NCI-H187 treated with DMSO at 0.1 percent for 48 hours (cell line): ENCODE measurements at regions not wholly inside any gene's neighbourhood (a gene's known extent, or its start where the extent isn't known, plus 50 kb on each side); places are given as distances from the start of the nearest gene placed in this dataset.

Source experiments
- DNase-seq: peaks from one replicate; lab custom pipeline; 2025; lab: John Stamatoyannopoulos, UW

DNA sequence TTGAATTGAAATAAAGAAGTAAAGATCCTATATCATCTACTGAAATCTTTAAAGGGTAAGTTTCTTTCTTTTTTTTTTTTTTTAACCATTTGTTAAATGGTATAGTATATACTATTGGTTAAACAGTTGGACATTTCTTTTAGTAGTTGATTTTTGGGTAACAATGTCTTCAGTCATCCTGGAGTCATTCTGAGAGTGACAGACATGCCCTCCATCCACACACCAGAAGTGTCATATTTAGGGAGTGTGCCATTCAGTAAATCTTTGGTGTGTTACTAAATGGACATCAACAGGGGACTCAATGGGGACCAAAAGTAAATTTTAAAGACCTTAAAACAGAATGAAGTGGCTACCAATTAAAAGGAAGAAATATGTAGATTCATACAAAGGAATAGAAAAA lies 50.8 kb upstream of the SLC39A10 start:
- no peak for DNase-seq

DNA sequence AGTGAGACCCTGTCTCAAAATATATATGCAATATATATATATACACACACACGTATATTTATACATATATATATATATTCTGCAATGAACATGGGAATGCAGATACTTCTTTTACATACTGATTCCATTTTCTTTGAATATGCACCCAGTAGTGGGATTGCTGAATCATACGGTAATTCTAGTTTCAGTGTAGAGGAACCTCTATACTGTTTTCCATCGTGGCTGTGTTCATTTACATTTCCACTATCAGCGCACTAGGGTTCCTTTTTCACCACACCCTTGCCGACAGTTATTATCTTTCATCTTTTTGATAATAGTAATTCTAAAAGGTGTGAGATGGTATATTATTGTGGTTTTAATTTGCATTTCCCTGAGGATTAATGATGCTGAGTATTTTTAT lies 52.3 kb upstream of the SLC39A10 start:
- DNase-seq = no peak

DNA sequence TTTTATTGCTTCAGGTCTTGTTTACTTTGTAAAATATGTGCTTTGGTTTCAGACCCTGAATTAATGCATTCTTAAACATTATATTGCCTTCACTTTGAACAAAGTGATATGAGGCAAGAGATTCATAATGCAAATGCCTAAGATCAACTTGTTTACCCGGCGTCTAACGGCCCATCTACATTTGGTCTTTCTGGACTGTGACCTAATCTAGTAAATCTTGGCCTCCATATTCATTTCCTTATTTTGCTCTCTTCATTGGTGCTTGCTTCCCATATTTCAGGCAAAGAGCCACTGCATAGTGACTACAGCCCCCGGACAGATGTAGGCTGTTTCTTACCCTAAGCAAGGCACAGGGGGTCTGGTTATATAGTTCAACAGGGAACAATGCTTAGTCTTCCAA lies 53.0 kb upstream of the SLC39A10 start:
- DNase-seq = no peak

DNA sequence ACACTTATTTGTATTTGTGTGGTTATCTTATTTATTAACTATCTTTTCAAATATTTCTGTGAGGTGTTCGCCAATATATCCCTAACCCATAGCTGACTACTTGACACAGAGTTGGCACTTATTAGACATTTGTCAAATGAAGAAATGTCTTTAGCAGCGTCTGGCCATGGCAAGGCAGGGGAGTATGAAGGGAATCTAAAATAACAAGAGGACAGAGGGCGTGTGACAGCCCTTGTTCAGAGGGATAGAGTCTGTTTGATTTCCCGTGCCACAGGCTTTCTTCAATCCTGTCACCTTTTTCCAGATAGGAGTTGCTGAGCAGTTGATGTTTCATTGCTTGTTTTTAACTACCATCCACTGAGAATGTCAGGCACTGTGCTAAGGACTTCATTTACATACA lies 53.6 kb upstream of the SLC39A10 start:
- no peak for DNase-seq

DNA sequence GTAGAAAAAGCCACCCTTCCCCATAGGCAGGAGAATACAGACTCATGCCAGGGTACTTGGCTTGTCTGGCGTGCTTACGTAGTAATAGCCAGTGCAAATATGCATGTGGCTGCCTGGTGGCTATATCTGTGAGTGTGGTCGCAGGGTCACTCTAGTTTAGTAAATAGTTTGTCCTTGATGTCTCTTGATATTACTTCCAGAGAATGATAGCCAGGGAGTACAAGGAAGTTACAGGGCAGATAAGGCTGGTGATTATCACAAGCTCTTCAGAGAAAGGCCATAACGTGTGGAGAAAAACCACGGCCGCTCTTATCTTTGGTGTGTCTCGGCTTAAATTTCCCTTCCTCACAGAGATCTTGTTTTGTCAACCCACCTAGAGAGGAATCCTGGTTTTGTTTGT lies 54.3 kb upstream of the SLC39A10 start:
- no peak for DNase-seq

DNA sequence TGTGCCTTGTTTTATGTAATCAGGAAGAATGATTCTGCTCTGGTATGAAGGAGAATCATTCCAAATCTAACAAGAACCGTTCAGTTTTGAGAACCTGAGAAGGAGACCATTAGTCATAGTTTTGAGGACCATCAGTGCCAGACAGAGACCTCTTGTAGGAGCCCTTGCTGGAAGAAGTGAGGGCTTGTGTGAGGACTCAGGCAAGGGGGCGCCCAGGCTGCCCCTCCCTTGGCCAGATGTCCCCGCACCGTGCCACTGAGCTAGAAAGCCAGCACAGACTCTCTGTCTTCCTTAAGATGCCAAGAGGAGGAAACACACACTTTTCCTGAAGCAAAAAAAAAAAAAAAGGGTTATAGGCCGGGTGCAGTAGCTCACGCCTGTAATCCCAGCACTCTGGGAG lies 55.7 kb upstream of the SLC39A10 start:
- no peak for DNase-seq

DNA sequence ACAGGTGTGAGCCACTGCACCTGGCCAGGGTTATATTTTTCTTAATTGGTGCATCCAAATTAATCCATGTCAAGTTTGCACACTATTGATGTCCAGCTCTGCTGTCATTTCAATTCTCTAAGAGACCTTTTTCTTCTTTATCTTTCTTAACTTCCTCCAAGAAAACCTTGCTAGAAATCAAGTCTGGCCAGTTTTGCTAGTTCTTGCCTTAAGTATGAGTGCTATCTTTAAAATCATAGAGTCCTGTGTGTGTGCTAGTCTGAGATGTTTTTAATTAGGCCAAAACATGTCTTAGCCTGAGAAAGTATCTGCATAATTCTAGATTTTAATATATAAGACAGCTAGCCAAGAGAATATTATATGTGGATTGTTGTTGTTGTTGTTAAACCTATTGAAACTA lies 56.2 kb upstream of the SLC39A10 start:
- DNase-seq = no peak

DNA sequence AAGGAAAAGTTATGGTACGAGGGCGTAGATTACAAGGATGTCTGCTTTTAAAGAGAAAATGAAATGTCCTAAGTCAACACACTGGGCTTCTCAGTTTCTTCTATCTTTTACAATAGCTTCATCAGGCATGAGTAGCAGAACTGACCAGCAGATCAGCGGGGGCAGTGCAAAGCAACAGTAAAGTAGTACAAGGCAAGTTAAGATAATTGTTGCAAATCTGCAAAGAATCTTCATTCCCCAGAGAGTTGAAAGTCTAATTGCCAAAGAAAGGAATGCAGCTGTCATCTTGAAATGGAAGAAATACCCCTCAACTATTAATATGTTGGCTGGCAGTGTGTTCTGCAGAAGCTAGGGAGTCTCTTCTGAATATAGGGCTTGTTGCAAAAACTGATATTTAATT lies 60.2 kb upstream of the SLC39A10 start:
- no peak for DNase-seq

DNA sequence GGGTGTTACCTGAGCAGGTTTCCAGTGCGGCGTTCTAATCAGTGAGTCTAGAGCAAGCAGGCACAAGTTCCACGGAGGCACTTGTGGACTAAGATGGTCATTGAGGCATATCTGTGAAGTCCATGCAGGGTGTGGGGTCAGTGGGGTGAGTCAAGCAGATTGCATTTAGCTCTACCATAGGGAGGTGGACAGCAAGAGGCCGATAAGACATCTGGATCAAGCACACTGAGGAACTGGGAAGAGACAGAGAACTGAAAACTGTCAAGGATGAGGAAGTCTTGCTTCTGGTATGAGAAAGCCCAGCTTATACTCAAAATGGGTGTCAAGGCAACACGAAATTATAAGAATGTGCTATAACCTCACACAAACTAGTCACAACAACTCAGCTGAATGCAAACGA lies 61.2 kb upstream of the SLC39A10 start:
- DNase-seq = no peak

DNA sequence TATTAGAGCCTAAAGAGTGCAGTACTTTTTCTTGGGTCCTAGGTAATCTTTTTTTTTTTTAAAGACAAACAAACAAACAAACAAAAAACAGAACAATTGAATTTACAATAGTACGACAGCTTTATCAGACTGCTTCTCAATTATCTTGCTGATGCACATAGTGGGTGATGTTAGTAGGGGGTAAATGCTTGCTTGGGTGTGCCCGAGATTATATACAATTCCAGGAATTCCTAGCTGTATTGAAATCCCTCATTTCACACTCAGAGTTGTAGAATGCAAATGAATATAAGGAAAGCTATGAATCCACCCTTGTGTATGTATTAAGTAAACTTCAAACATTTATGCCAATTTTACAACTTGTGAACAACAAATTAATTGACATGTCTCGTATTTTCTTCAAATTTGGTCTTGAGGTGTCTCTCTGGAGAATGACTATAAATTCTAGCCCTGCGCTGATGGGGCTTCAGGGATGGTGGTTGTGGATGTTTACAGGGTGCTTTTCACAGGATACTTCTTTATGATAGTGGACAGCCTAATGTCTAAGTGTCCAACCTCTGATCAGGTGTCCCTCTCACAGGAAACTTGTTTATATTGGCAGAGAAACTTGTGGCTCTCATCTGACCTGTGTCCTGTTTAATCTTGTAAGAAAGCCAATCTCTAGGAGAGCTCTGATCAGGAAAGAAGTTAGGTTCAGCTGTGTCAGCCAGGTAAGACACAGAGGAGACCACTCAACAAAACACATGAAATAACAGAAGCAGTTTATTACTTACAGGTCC lies 61.9 kb upstream of the SLC39A10 start:
- no peak for DNase-seq

DNA sequence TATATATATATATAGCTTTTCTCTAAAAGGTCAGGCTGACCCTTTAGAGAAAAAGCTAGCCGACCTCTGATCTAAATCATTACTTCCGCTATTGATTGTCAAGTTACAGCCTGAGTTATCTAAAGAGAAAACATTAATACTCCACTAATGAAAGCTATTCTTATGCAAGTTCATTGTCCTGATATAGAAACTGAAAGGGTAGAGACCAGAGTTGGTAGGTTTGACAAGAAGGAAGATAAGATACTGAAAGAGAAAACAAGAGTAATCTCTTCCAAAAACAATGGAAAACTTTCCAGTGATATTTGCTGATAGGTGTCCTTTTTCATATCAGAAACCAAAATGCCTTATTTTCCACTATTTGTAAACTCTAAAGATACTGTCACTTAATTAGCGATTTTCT lies 62.8 kb upstream of the SLC39A10 start:
- no peak for DNase-seq

DNA sequence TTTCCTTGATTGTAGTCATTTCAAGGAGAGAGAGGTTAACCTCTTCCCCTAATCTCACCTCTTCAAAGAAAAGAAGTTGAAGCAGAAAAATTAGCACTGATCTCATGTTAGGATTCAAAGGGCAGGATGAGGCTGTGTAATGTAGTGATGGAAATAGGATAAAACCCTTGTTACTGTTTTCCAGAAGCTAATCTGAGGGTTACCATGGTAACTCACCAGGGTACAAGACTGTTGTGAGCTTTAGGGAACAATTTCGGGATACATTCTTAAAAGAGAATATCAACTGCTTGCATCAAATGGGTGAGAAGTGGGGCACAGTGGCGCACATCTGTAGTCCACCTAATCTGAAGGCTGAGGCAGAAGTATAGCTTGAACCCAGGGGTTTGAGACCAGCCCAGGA lies 64.9 kb upstream of the SLC39A10 start:
- DNase-seq = no peak

DNA sequence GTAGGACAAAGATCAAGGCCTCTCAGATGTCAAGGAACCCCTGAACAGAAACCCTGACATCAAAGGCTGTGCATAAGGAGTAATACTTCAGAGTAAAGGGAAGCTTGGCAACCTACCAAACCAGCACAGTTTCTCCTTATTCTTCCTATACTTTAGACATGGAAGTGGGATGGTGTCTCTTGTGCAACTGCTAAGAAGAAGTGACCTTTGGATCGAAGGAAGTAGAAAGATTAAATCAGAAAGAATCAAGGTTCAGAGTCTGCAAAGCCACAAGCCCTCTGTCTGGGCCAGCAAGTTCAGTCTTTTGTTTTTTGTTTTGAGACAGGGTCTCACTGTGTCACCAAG lies 66.2 kb upstream of the SLC39A10 start:
- no peak for DNase-seq

DNA sequence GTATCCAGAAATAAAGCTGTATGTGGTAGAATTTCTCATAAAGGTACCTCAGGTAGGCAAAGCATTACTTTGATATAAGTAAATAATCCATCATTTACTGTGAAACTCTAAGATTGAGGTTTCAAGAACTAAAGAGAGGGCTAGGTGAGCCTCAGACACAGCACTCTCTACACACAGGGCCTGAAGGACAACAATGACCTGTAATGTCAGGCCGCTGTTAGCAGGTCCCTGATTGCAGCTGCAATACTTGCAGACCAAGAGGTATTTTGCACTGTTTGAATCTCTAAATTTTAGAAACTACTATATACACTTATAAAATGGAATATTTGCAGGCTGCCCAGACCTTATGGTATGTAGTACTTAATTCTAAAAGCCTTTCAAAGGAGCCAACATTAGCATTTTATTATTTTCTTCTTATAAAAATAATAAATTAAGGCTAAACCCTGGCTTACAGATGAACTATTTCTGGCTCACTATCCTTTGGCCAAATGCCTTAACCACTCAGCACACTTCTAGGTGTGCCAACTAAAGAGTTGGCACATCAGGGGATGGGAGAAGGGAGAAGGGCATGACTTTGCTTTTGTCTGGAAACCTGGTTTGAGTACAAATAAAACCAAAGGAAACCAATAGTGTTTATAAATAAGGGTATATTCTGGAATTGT lies 66.7 kb upstream of the SLC39A10 start:
- DNase-seq = no peak

DNA sequence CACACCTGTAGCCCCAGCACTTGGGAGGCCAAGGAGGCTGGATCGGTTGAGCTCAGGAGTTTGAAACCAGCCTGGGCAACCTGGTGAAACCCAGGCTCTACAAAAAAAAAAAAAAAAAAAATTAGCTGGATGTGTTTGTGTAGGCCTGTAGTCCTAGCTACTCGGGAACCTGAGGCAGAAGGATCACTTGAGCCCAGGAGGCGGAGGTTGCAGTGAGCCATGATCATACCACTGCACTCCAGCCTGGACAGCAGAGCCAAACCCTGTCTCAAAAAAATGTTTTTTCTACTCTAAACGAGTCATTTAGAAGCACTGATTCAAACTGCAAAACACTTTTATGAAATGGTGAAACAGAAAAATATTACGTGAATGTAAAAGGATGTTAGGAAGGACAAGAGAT lies 69.1 kb upstream of the SLC39A10 start:
- no peak for DNase-seq

DNA sequence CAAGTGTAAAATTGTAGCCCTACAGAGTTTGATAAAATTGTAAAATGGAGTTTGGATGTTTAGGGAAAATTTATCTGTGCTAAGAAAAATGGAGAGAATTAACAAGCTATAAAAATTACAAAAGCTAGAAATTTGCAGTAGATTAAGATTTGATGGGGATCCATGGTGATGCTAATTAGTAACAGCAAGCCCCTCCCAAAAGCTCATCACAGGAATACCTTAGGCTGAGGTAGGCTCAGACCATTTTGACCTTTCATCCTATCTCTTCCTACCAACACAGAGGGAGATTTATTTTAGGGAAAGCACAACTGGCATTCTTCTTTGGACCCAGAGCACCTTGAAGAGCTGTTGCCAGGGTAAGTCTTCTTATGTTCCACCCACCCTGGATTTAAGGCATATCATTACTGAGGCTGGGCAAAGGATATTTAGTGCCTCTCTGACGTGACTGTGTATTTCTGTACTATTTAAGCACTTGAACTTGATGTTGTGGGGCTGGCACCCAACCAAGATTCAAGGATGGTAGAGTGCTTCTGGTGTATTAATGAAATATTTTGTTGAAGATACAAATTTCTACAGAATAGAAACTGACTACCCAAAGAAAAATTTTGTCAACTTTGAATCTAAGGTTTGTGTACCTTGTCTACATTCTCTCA lies 70.8 kb upstream of the SLC39A10 start:
- no peak for DNase-seq

DNA sequence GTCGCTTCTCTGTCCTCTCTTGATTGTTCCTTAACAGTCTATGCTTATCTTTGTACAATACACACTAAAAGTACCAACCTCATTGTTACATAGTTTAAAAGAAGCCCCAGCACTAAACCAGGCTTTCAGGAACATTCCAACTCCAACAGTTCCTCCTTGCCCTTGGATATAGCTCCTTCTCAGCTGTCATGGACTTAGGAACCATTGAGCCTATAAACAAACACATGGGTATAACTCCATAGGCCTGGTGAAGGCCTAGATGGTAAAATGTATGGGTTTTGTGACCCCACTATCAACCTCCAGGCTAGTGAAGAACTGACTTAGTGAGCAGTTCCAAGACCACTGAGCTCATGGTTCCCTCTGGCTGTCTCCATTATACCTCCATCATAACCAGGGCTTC lies 74.8 kb upstream of the SLC39A10 start:
- no peak for DNase-seq

DNA sequence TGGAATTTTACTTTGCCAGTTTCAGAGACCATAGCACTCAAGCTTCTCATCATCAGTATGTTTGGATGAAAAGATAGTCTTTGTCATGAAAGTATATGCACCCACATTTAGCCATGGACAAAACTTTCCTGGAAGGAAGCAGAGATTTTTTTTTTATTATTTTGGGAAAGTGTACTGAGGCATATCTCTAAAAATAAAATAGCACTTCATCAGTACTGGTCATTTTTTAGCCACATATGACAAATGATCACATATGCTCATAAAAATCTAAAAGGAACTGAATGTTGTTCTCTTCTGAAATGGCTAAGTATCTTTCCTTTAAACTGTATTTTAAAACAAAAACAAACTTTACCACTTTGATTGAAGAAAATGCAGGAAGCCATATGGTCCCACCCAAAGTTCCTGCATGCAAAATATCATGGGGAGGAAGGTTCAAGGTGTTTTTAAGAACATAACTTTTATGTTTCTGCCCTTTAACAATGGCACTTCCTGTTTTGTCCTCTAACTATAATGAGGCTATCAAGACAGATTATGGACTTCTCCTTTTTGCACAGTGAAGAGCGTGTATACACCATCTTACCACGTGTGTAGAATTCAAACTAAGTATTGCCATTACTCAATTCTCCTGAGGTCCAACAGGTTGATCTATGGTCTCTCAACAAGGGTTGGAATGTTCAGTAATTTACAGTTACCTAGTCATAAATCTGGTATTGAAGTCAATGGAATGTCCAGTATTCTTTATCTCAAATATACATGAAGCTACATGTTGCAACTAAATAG lies 77.1 kb upstream of the SLC39A10 start:
- DNase-seq = no peak

DNA sequence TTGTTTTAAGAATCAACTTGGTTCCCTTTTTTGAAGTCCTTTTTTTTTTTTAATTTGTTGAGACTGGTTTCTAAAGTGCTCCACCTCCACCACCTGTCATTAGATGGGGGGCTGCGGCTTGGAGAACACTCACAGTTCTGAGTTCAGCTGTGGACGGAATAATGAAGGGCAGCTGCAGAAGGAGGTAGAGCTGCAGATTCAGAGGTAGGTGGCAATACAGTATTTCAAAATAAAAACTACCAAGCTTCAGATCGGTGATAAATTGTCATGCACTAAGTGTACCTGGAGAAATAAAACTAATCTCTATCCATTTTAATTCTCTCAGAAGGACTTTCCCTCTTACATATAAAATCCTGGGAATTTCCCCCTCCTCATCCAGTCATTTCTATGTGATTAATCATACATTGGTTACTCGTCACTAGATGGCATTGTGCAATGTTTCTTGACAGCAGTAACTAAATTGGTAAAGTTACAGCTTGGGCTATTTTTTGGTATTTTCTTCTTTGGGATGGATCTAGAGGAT lies 81.1 kb upstream of the SLC39A10 start:
- DNase-seq = no peak

DNA sequence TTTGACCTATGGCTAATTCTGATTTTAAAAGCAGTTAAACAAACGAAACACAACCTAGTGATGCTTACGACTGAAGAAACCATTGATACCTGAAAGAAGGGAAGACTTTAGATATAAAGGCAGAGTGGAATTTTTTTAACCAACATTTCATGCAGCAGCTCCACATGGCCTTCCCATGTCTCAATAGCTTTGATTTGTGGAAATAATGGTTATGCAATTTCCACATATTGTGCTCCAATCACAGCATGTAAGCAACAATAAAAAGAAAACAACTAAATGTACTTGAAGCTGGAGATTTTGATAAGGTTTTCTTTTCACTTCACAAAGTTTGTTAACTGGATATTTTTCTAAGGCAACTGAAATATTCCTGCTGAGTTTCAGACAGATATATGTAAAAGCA lies 82.0 kb upstream of the SLC39A10 start:
- no peak for DNase-seq

DNA sequence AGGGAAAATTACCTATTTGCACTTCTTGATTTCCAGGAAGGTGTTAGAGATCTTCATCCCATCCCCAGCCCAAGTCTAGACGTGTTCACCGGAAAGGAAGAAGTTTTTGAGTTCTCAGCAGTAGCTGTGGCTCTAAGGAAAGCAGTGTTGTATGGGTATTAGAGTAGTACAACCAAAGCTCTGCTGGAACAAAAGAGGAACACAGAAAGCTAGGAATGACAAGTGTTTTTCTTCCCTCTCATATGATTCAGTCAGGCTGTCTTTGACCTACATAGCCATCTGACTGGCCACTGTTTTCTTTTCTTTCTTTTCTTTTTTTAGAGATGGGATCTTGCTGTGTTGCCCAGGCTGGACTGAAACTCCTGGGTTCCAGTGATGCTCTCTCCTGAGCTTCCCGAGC lies 82.7 kb upstream of the SLC39A10 start:
- DNase-seq = no peak

DNA sequence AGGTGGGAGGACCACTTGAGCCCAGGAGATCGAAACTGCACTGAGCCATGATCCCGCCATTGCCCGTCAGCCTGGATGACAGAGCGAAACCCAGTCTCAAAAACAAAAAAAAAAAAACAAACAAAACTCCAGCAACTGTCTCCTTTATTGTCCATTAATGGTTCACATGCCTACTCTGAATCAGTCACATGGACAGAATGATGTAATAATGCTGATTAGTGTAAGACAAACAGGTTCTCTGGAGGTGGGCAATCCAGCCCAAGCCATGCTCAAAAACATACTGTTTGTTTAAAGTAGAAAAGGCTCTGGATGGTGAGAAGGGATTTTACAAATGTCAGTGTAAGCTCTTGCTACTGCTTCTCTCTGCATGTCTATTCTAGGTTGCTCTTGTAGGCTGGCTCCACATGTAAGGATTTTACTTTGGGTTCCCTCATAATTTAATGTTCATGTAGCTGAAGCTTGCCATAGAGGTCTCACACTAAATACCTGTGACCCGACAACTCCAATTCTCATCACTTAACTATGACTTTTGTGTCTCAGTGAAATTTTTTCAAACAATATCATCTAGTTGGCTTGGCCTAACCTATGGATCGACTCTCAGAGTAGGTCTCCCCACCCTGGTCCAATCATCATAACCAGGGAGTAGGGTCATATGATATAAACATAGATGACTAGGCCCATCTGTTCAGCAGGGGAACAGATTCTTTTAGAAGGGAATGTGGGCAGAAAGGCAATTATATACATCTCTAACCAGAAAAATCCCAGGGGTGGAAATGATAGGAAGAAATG lies 83.9 kb upstream of the SLC39A10 start:
- no peak for DNase-seq
